ENCODE measurements at regions not wholly inside any gene's neighbourhood (a gene's known extent, or its start where the extent isn't known, plus 50 kb on each side); places are given as distances from the start of the nearest gene placed in this dataset.

GRCh38 chr2:145431181-145431951 is 911.4 kb upstream of the ZEB2 start:
- no peak for ATAC-seq
- H3K27ac ChIP-seq (ENCODE audit: low read length): no peak overlapping the region
- H3K9me3 ChIP-seq (ENCODE audit: control insufficient read depth, low read length): no peaks in the 10 kb centered on the region
- no peak overlapping the region for H3K4me3 ChIP-seq (ENCODE audit: low read length)
- no peak for DNase-seq
- H3K4me1 ChIP-seq (ENCODE audit: control insufficient read depth, insufficient read depth, low read length): no peaks in the 10 kb centered on the region
- no peaks in the 10 kb centered on the region for H3K27me3 ChIP-seq (ENCODE audit: control insufficient read depth, insufficient read depth)
- 69% methylated on average over 9 of the region's 9 CpGs for WGBS
- intact Hi-C loops (cut with DNase I): no loop called here

- Histone ChIP-seq H3K4me3 (ENCODE audit: low read length) (no peak overlapping the region), H3K27ac (ENCODE audit: low read length) (no peak overlapping the region), H3K9me3 (ENCODE audit: control insufficient read depth, low read length) (peaks cover 3% of the 10 kb centered on the region), H3K4me1 (ENCODE audit: control insufficient read depth, insufficient read depth, low read length) (no peaks in the 10 kb centered on the region), H3K27me3 (ENCODE audit: control insufficient read depth, insufficient read depth) (no peaks in the 10 kb centered on the region)
- intact Hi-C loops (cut with DNase I): no loop called here
- ATAC-seq (no peak), DNase-seq (no peak)
- WGBS: 92% methylated on average over 1 of the region's 1 CpG
Observed at GRCh38 chr2:145423809-145424208, 903.9 kb upstream of the ZEB2 start.

GRCh38 chr2:145422576-145422975 is 902.7 kb upstream of the ZEB2 start:
- Histone ChIP-seq H3K27ac (ENCODE audit: low read length) (no peak overlapping the region), H3K4me3 (ENCODE audit: low read length) (no peak overlapping the region), H3K4me1 (ENCODE audit: control insufficient read depth, insufficient read depth, low read length) (no peaks in the 10 kb centered on the region), H3K9me3 (ENCODE audit: control insufficient read depth, low read length) (peaks cover 3% of the 10 kb centered on the region), H3K27me3 (ENCODE audit: control insufficient read depth, insufficient read depth) (no peaks in the 10 kb centered on the region)
- ATAC-seq (no peak), DNase-seq (no peak)
- intact Hi-C loops (cut with DNase I): no loop called here
- WGBS: 81% methylated on average over 1 of the region's 1 CpG

- Histone ChIP-seq H3K9me3 (ENCODE audit: control insufficient read depth, low read length) (peaks cover 3% of the 10 kb centered on the region), H3K27me3 (ENCODE audit: control insufficient read depth, insufficient read depth) (no peaks in the 10 kb centered on the region), H3K4me1 (ENCODE audit: control insufficient read depth, insufficient read depth, low read length) (no peaks in the 10 kb centered on the region), H3K27ac (ENCODE audit: low read length) (no peak overlapping the region), H3K4me3 (ENCODE audit: low read length) (no peak overlapping the region)
- ATAC-seq: no peak
- no peak for DNase-seq
- 81% methylated on average over 1 of the region's 1 CpG for WGBS
- intact Hi-C loops (cut with DNase I): no loop called here
Observed at GRCh38 chr2:145421841-145422240, 901.9 kb upstream of the ZEB2 start.

DNA sequence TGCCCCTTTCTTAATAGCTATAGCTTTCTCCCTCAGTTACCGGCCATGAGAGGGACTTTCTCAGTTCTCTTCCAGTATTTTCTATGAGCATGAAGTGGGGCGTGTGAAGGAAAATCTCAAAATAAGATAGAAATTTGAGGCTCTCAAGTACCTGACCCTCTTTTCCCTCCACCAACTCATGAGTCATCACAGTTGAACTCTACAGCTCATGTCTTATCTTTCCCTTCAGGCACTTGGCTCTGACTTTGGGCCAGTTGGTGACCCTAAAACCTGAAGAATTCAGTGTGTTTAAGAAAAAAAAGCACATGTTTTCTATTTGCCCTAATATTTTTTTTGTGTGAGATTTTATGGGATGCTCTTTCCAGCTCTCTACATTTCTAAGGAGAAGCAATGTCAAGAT is 896.7 kb upstream of the ZEB2 start:
- no peak overlapping the region for H3K4me3 ChIP-seq (ENCODE audit: low read length)
- no peak for ATAC-seq
- WGBS: 94% methylated on average over 2 of the region's 2 CpGs
- H3K4me1 ChIP-seq (ENCODE audit: control insufficient read depth, insufficient read depth, low read length): no peaks in the 10 kb centered on the region
- H3K27ac ChIP-seq (ENCODE audit: low read length): no peak overlapping the region
- intact Hi-C loops (cut with DNase I): no loop called here
- H3K27me3 ChIP-seq (ENCODE audit: control insufficient read depth, insufficient read depth): no peaks in the 10 kb centered on the region
- DNase-seq: no peak
- no peaks in the 10 kb centered on the region for H3K9me3 ChIP-seq (ENCODE audit: control insufficient read depth, low read length)

GRCh38 chr2:145415151-145415550 is 895.2 kb upstream of the ZEB2 start:
- no peaks in the 10 kb centered on the region for H3K9me3 ChIP-seq (ENCODE audit: control insufficient read depth, low read length)
- no peak for ATAC-seq
- intact Hi-C loops (cut with DNase I): no loop called here
- WGBS: 91% methylated on average over 1 of the region's 1 CpG
- no peaks in the 10 kb centered on the region for H3K4me1 ChIP-seq (ENCODE audit: control insufficient read depth, insufficient read depth, low read length)
- no peaks in the 10 kb centered on the region for H3K27me3 ChIP-seq (ENCODE audit: control insufficient read depth, insufficient read depth)
- H3K4me3 ChIP-seq (ENCODE audit: low read length): no peak overlapping the region
- no peak for DNase-seq
- no peak overlapping the region for H3K27ac ChIP-seq (ENCODE audit: low read length)

DNA sequence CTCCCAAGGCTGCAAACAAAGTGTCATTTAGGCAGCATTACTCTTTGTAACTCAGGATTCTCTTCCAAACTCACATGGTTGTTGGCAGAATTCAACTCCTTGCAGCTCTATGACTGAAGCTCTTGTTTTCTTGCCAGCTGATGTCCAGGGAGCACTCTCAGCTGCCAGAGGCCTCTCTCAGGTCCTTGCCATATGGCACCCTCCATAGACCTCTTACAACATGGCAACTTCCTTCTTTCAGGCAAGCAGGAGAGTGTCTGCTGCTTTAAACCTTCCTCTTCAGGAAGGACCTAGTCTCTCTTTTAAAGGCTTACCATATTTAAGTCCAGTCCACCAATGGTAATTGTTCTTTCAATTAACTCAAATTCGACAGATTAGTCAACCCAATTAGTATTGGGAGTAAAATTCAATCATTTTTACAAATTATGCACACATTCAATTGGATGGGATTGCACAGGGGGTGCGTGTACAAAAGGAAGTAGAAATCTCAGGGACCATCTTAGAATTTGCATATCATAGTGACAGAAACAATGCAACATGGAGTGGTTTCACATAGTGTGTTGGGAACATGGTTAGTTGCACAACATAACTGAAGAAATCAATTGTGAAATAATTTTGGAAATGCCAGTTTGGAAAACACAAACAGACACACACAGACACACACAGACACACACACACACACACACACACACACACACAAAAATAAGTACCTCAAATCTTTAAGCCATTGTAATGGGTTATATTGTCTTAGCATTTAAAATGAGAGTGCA is 893.5 kb upstream of the ZEB2 start:
- Histone ChIP-seq H3K9me3 (ENCODE audit: control insufficient read depth, low read length) (no peaks in the 10 kb centered on the region), H3K4me1 (ENCODE audit: control insufficient read depth, insufficient read depth, low read length) (no peaks in the 10 kb centered on the region), H3K4me3 (ENCODE audit: low read length) (no peak overlapping the region), H3K27me3 (ENCODE audit: control insufficient read depth, insufficient read depth) (no peaks in the 10 kb centered on the region), H3K27ac (ENCODE audit: low read length) (no peak overlapping the region)
- peak in 1 of 3 donors; percentile 17 for DNase-seq
- ATAC-seq: no peak
- intact Hi-C loops (cut with DNase I): no loop called here
- 69% methylated on average over 2 of the region's 2 CpGs for WGBS

DNA sequence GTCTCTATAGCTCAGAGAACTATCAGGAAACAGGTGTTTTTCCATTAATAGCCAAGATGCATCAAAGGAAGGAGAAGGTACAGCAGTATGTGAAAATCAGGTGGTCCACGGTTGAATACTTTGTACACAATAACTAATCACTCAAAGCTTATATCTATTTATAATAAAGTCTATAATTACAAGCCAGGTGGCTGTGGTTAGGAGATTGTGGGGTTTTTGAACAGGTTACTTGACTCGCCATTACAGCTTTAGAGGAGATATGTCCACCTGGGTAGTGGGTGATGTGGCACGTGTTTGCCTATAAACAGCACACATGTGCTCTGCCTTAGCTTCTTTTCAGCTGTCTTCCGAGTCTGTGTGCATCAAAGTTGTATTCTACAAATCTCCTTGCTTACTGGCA is 892.2 kb upstream of the ZEB2 start:
- Histone ChIP-seq H3K27ac (ENCODE audit: low read length) (no peak overlapping the region), H3K9me3 (ENCODE audit: control insufficient read depth, low read length) (no peaks in the 10 kb centered on the region), H3K4me1 (ENCODE audit: control insufficient read depth, insufficient read depth, low read length) (no peaks in the 10 kb centered on the region), H3K27me3 (ENCODE audit: control insufficient read depth, insufficient read depth) (no peaks in the 10 kb centered on the region), H3K4me3 (ENCODE audit: low read length) (no peak overlapping the region)
- no peak for ATAC-seq
- WGBS: 84% methylated on average over 4 of the region's 4 CpGs
- intact Hi-C loops (cut with DNase I): no loop called here
- no peak for DNase-seq

DNA sequence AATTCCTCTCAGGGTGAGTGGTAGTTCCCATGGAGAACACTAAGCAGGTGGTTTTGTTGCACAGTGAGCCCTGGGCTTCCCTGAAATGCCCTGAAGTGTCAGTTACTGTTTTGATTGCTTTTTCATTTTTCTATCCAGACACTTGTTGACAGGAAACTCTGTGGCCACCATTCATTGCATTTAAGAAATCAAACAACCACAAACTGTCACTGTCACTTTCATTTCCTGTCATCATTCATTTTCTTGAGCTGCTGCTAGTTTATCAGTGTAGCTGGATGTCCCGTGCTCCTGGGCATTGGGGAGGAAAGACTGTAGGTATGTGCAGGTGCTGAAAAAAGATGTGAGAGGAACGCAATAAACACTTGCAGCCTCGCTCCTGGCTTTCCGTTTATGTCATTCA is 891.6 kb upstream of the ZEB2 start:
- ATAC-seq: no peak
- Histone ChIP-seq H3K9me3 (ENCODE audit: control insufficient read depth, low read length) (no peaks in the 10 kb centered on the region), H3K4me3 (ENCODE audit: low read length) (no peak overlapping the region), H3K27ac (ENCODE audit: low read length) (no peak overlapping the region), H3K27me3 (ENCODE audit: control insufficient read depth, insufficient read depth) (no peaks in the 10 kb centered on the region), H3K4me1 (ENCODE audit: control insufficient read depth, insufficient read depth, low read length) (no peaks in the 10 kb centered on the region)
- WGBS: 61% methylated on average over 4 of the region's 4 CpGs
- intact Hi-C loops (cut with DNase I): no loop called here
- no peak for DNase-seq

DNA sequence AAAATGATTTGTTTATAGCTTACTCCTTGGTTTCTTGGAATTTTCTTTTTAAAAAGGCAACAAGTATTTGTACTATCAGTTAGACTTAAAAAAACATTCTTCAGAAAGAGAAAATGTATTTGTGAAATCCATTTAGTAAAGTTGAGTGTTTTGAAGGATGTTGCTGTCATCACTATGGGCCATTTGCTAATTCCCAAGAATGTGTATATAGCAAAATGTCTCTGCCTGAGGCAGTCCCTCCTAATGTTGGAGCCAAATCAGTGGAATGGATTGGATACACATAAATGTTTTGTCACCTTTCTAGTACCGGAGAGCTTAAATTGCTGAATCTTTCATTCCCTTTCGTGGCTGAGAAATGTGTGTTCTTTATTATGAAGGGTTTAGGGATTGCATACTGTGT is 890.2 kb upstream of the ZEB2 start:
- Histone ChIP-seq H3K9me3 (ENCODE audit: control insufficient read depth, low read length) (no peaks in the 10 kb centered on the region), H3K27me3 (ENCODE audit: control insufficient read depth, insufficient read depth) (no peaks in the 10 kb centered on the region), H3K4me1 (ENCODE audit: control insufficient read depth, insufficient read depth, low read length) (no peaks in the 10 kb centered on the region), H3K4me3 (ENCODE audit: low read length) (no peak overlapping the region), H3K27ac (ENCODE audit: low read length) (no peak overlapping the region)
- ATAC-seq (no peak), DNase-seq (no peak)
- 76% methylated on average over 2 of the region's 2 CpGs for WGBS
- intact Hi-C loops (cut with DNase I): no loop called here

DNA sequence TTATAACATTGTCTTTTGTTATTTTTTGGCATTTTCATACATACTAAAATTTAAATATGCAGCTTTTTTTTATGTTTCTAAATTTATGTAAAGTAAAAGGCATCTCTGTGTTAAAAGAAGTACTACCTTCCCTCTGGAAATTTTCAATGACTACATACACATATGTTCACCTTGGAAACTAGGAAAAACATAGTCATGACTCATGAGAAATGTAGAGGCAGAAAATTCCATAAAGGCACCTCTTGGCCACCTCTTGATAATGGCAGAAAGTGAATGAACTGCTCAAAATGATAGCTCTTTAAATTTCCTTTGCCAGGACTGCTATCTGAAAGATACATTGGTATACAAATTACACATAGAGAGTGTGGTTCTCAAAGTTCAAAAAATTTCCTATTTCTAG is 889.1 kb upstream of the ZEB2 start:
- no peak overlapping the region for H3K4me3 ChIP-seq (ENCODE audit: low read length)
- ATAC-seq (no peak), DNase-seq (no peak)
- no peaks in the 10 kb centered on the region for H3K27me3 ChIP-seq (ENCODE audit: control insufficient read depth, insufficient read depth)
- no peaks in the 10 kb centered on the region for H3K4me1 ChIP-seq (ENCODE audit: control insufficient read depth, insufficient read depth, low read length)
- intact Hi-C loops (cut with DNase I): no loop called here
- H3K9me3 ChIP-seq (ENCODE audit: control insufficient read depth, low read length): no peaks in the 10 kb centered on the region
- H3K27ac ChIP-seq (ENCODE audit: low read length): no peak overlapping the region
